Neural cell (in vitro differentiated cells): ENCODE measurements at regions not wholly inside any gene's neighbourhood (a gene's known extent, or its start where the extent isn't known, plus 50 kb on each side); places are given as distances from the start of the nearest gene placed in this dataset.

Source experiments
- H2AFZ ChIP-seq: fragments of 200-600, 300-800 bp; sonication (generic), shearing (Covaris generic); 2 replicates; pipeline ENCODE4 v1.6.0; 2014; ENCODE audit warnings: low read depth, mild to moderate bottlenecking, antibody characterized with exemption, low read length, moderate library complexity
- H3F3A ChIP-seq: fragments of 200-600 bp; shearing (Covaris generic); 2 replicates; pipeline ENCODE4 v1.6.1; 2016; ENCODE audit warnings: mild to moderate bottlenecking, moderate library complexity, mixed read lengths, antibody characterized with exemption, low read length; ENCODE audit not compliant: insufficient read depth, poor library complexity, severe bottlenecking
- H3K27ac ChIP-seq: fragments of 200-600, 300-800 bp; sonication (generic), shearing (Covaris generic); 2 replicates; pipeline ENCODE4 v1.5.1; 2014; ENCODE audit warnings: mild to moderate bottlenecking, low read length, moderate library complexity
- H3K27me3 ChIP-seq: fragments of 300-800, 200-600 bp; sonication (generic), shearing (Covaris generic); 2 replicates; pipeline ENCODE4 v1.6.0; 2014; ENCODE audit warnings: mild to moderate bottlenecking, low read depth, low read length, moderate library complexity; ENCODE audit not compliant: insufficient read depth
- H3K36me3 ChIP-seq: fragments of 300-800, 200-600 bp; sonication (generic), shearing (Covaris generic); 2 replicates; pipeline ENCODE4 v1.5.1; 2014; ENCODE audit warnings: mild to moderate bottlenecking, antibody characterized with exemption, low read length, moderate library complexity; ENCODE audit not compliant: insufficient read depth
- H3K4me2 ChIP-seq: fragments of 300-800, 200-600 bp; sonication (generic), shearing (Covaris generic); 2 replicates; pipeline ENCODE4 v1.6.0; 2014; ENCODE audit warnings: mild to moderate bottlenecking, low read length
- H3K4me3 ChIP-seq: fragments of 300-800, 200-600 bp; sonication (generic), shearing (Covaris generic); 2 replicates; pipeline ENCODE4 v1.5.1; 2014; ENCODE audit warnings: mild to moderate bottlenecking, low read length, moderate library complexity
- H3K79me2 ChIP-seq: fragments of 200-600 bp; shearing (Covaris generic); replicated peaks from 2 replicates; pipeline ENCODE4 v1.6.0; 2014; ENCODE audit warnings: mild to moderate bottlenecking, low read length, moderate library complexity; ENCODE audit not compliant: insufficient read depth
- H3K9ac ChIP-seq: fragments of 300-800, 200-600 bp; sonication (generic), shearing (Covaris generic); 2 replicates; pipeline ENCODE4 v1.6.1; 2016; ENCODE audit warnings: mild to moderate bottlenecking, low read length, mixed read lengths
- H3K9me2 ChIP-seq: fragments of 200-600 bp; shearing (Covaris generic); 2 replicates; pipeline ENCODE4 v1.6.1; 2016; ENCODE audit warnings: mild to moderate bottlenecking, low read length, mixed read lengths; ENCODE audit not compliant: insufficient read depth
- H3K9me3 ChIP-seq: fragments of 200-600, 300-800 bp; sonication (generic), shearing (Covaris generic); 2 replicates; pipeline ENCODE4 v1.6.1; 2016; ENCODE audit warnings: mild to moderate bottlenecking, mixed run types, low read length, moderate library complexity, mixed read lengths
- H4K20me1 ChIP-seq: fragments of 200-600 bp; shearing (Covaris generic); 2 replicates; pipeline ENCODE4 v1.6.1; 2016; ENCODE audit warnings: mild to moderate bottlenecking, mixed run types; ENCODE audit not compliant: insufficient read depth
- EP300 ChIP-seq: fragments of 450-650 bp; conservative IDR thresholded peaks from 2 replicates; pipeline ENCODE4 v1.6.1; 2014; ENCODE audit warnings: antibody characterized with exemption, mild to moderate bottlenecking, moderate library complexity; ENCODE audit not compliant: poor library complexity, severe bottlenecking
- EZH2 ChIP-seq: fragments of 200-600, 300-800 bp; shearing (Covaris generic), sonication (generic); IDR thresholded peaks from 2 replicates; pipeline ENCODE4 v1.6.1; 2014; ENCODE audit warnings: antibody characterized with exemption, low read length, borderline replicate concordance, mild to moderate bottlenecking; ENCODE audit not compliant: insufficient read depth, poor library complexity, severe bottlenecking
- MXI1 ChIP-seq: fragments of 450-650 bp; conservative IDR thresholded peaks from 2 replicates; pipeline ENCODE4 v1.6.1; 2014; ENCODE audit warnings: antibody characterized with exemption, mild to moderate bottlenecking; ENCODE audit not compliant: poor library complexity, severe bottlenecking
- POLR2AphosphoS5 ChIP-seq: IDR thresholded peaks from 2 replicates; pipeline ENCODE4 v1.6.1; 2012
- RAD21 ChIP-seq: fragments of 450-650 bp; conservative IDR thresholded peaks from 2 replicates; pipeline ENCODE4 v1.6.1; 2014; ENCODE audit warnings: antibody characterized with exemption, mild to moderate bottlenecking, moderate library complexity
- SMC3 ChIP-seq: fragments of 450-650 bp; conservative IDR thresholded peaks from 2 replicates; pipeline ENCODE4 v1.6.1; 2014; ENCODE audit warnings: antibody characterized with exemption, mild to moderate bottlenecking, moderate library complexity; ENCODE audit not compliant: poor library complexity
- TAF1 ChIP-seq: IDR thresholded peaks from 2 replicates; pipeline ENCODE4 v1.6.1; 2012; ENCODE audit warnings: low read depth
- TF ChIP-seq, protein P1 (sequence below): fragments of 450-650 bp; IDR thresholded peaks from 2 replicates; pipeline ENCODE4 v1.5.1; 2014; ENCODE audit warnings: antibody characterized with exemption, mild to moderate bottlenecking, moderate library complexity; ENCODE audit not compliant: poor library complexity, severe bottlenecking
- TF ChIP-seq, protein P2 (sequence below): IDR thresholded peaks from 2 replicates; pipeline ENCODE4 v1.6.1; 2012; ENCODE audit warnings: borderline replicate concordance

DNA sequence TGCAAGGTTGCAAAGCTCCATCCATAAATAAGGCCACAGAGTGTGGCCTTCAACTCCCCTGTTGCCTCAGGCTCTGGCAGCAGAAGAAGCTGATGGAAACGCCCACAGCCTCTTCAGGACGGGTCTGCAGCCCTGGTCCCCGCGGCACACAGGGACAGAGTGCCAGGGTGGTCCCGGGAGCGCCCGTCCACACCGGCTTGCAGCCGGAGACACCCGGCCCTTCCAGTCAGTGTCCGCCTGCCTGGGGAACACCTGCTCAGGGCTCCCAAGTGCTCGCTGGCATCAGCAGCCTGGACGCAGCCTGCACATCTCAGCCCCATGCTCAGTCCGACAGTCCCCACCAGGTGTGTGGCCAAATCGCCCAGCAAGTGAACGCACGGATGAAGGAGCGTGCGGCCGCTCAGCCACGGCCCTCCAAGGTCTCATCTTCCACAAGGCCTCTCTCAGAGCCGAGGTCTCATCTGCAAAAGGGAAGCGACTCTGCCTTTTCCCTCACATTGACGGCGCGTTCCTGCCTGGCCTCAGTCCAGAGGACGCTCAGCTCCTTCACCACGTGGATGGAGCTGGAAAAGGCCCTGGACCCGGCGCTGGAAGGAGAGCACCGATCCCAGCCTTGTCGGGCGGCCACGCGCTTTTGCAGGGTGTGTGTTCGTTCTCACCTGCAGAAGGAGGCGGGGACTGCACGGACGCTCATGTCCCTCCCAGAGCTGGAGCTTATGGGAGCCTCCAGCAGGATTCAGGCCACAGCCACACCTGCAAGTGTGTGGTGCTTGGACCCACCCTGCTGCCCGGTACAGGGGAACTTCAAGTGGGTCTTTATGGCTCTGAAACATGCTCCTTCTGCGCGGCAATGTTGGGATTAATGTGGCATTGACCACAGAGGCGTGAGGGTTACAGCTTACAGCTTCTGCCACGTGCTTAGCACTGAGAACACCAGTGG lies 180.4 kb downstream of the DLL1 start:
- Histone ChIP-seq H3K27me3 (no peaks in the 10 kb centered on the region), H3K4me2 (no peak overlapping the region), H2AFZ (no peak overlapping the region), H3K9ac (no peak overlapping the region), H3K4me3 (no peak overlapping the region), H3K9me2 (no peaks in the 10 kb centered on the region), H3K27ac (no peak overlapping the region), H4K20me1 (no peaks in the 10 kb centered on the region), H3K9me3 (no peaks in the 10 kb centered on the region), H3K79me2 (no peaks in the 10 kb centered on the region), H3K36me3 (no peaks in the 10 kb centered on the region), H3F3A (no peaks in the 10 kb centered on the region)
- no peak for TF ChIP-seq TAF1
- no peak for TF ChIP-seq MXI1

DNA sequence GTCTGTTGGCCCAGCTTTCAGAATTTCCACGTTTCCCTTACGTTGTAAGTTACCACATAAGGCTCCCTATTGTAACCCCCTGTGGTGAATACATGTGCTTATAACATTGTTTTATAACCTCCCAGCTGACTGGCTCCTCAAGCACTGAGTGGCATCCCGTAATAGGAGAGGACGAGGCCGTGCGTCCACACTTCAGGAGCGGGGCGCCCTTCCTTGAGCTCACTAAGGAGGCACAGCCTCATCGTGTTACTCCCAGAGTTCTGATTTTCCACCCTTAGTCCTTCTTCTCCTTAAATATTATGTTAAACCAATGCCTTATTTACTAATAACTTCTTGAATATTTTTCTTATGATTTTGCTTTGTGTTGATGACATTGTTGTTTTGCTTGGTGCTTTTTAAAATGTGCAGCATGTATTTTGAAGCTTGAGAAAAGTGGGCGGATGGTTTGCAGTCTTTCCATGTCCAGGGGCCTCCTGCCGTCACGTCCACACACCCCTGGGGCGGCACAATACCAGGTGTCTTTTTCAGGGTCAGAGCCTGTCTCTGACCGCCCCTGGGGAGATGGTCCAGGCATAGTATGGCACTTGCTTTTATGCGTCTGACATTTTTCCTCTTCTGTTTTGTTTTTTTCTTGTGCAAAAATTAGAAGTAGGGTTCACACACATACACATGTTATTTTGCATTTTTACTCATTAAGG lies 181.8 kb downstream of the DLL1 start:
- Histone ChIP-seq H3K4me2 (no peak overlapping the region), H4K20me1 (no peaks in the 10 kb centered on the region), H2AFZ (no peak overlapping the region), H3K79me2 (no peaks in the 10 kb centered on the region), H3K9ac (no peak overlapping the region), H3K9me2 (no peaks in the 10 kb centered on the region), H3F3A (no peaks in the 10 kb centered on the region), H3K4me3 (no peak overlapping the region), H3K9me3 (peaks cover 3% of the 10 kb centered on the region), H3K27ac (no peak overlapping the region), H3K36me3 (no peaks in the 10 kb centered on the region), H3K27me3 (no peaks in the 10 kb centered on the region)
- no peak for TF ChIP-seq EZH2
- TF ChIP-seq POLR2AphosphoS5, result no peak
- TF ChIP-seq, protein P1, sequence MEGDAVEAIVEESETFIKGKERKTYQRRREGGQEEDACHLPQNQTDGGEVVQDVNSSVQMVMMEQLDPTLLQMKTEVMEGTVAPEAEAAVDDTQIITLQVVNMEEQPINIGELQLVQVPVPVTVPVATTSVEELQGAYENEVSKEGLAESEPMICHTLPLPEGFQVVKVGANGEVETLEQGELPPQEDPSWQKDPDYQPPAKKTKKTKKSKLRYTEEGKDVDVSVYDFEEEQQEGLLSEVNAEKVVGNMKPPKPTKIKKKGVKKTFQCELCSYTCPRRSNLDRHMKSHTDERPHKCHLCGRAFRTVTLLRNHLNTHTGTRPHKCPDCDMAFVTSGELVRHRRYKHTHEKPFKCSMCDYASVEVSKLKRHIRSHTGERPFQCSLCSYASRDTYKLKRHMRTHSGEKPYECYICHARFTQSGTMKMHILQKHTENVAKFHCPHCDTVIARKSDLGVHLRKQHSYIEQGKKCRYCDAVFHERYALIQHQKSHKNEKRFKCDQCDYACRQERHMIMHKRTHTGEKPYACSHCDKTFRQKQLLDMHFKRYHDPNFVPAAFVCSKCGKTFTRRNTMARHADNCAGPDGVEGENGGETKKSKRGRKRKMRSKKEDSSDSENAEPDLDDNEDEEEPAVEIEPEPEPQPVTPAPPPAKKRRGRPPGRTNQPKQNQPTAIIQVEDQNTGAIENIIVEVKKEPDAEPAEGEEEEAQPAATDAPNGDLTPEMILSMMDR, result no peak
- TF ChIP-seq, protein P2, sequence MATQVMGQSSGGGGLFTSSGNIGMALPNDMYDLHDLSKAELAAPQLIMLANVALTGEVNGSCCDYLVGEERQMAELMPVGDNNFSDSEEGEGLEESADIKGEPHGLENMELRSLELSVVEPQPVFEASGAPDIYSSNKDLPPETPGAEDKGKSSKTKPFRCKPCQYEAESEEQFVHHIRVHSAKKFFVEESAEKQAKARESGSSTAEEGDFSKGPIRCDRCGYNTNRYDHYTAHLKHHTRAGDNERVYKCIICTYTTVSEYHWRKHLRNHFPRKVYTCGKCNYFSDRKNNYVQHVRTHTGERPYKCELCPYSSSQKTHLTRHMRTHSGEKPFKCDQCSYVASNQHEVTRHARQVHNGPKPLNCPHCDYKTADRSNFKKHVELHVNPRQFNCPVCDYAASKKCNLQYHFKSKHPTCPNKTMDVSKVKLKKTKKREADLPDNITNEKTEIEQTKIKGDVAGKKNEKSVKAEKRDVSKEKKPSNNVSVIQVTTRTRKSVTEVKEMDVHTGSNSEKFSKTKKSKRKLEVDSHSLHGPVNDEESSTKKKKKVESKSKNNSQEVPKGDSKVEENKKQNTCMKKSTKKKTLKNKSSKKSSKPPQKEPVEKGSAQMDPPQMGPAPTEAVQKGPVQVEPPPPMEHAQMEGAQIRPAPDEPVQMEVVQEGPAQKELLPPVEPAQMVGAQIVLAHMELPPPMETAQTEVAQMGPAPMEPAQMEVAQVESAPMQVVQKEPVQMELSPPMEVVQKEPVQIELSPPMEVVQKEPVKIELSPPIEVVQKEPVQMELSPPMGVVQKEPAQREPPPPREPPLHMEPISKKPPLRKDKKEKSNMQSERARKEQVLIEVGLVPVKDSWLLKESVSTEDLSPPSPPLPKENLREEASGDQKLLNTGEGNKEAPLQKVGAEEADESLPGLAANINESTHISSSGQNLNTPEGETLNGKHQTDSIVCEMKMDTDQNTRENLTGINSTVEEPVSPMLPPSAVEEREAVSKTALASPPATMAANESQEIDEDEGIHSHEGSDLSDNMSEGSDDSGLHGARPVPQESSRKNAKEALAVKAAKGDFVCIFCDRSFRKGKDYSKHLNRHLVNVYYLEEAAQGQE, result no peak
- no peak for TF ChIP-seq SMC3
- no peak for TF ChIP-seq RAD21
- TF ChIP-seq EP300, result no peak
- TF ChIP-seq TAF1, result no peak
- no peak for TF ChIP-seq MXI1
